ENCODE measurements at regions not wholly inside any gene's neighbourhood (a gene's known extent, or its start where the extent isn't known, plus 50 kb on each side); places are given as distances from the start of the nearest gene placed in this dataset.

DNA sequence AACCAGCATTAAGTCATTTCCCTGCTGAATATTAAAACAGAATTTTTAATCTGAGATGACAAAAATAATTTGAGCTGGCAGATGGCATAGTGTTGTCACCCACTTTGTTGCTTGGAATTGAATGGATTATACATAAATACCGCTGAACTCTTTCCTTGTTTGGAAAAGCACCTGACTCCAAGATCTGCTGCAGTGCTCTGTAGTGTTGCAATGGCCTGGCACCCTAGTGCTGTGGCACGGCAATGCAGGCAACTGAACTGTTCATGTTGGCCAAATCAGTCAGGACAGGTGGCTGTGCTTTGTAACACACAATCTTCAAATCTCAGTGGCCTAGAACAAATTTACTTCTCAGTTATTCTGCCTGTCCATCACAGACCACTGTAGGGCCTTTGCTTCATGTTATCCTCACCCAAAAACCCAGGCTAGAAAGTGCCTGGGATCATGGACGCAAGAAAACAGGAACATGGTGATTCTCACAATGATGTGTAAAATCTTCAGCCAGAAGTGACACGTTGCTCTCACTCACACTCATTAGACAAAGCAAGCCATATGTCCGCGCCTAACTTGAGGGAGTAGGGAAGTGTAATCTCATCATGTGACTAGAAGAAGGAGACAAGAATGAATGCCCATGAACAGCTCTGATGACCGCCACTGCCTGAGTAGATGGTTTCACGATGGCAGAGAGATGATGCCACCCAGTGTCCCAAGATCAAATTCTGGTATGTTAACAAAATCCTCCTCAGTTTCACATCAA lies 191.9 kb upstream of the PUM3 start:
- Histone ChIP-seq H3K4me3 (ENCODE audit: low read depth, low read length) (no peak overlapping the region), H3K27ac (no peak overlapping the region), H3K36me3 (no peaks in the 10 kb centered on the region), H3K9me3 (ENCODE audit: severe bottlenecking) (no peaks in the 10 kb centered on the region), H3K27me3 (ENCODE audit: insufficient read depth, low read depth, severe bottlenecking) (no peaks in the 10 kb centered on the region)
- no peak for DNase-seq
- TF ChIP-seq, protein P1, sequence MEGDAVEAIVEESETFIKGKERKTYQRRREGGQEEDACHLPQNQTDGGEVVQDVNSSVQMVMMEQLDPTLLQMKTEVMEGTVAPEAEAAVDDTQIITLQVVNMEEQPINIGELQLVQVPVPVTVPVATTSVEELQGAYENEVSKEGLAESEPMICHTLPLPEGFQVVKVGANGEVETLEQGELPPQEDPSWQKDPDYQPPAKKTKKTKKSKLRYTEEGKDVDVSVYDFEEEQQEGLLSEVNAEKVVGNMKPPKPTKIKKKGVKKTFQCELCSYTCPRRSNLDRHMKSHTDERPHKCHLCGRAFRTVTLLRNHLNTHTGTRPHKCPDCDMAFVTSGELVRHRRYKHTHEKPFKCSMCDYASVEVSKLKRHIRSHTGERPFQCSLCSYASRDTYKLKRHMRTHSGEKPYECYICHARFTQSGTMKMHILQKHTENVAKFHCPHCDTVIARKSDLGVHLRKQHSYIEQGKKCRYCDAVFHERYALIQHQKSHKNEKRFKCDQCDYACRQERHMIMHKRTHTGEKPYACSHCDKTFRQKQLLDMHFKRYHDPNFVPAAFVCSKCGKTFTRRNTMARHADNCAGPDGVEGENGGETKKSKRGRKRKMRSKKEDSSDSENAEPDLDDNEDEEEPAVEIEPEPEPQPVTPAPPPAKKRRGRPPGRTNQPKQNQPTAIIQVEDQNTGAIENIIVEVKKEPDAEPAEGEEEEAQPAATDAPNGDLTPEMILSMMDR (IDR thresholded peaks at IDR 0.05; ENCODE audit: low read depth, low read length): no peak

DNA sequence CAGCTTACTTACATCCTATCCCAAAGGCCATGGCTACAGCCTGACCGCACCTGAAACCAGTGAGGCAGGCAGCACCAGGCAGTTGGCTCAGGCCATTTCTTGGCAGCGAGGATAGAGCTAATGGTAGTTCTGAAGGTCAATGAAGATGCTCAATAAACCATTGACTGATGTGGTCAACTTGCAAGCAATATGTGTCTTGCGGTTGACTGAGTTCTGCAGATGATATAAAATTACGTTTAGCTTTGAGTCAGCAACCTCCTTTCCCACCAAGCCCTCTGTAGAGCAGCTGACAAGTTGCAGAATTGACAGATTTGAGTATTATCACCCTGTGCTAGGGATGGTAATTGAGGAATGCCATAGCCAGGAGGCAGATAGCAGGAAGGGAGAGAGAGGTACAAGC lies 189.0 kb upstream of the PUM3 start:
- no peak overlapping the region for H3K4me3 ChIP-seq (ENCODE audit: low read depth, low read length)
- no peaks in the 10 kb centered on the region for H3K27me3 ChIP-seq (ENCODE audit: insufficient read depth, low read depth, severe bottlenecking)
- no peak for DNase-seq
- TF ChIP-seq, protein P1 (IDR thresholded peaks at IDR 0.05; ENCODE audit: low read depth, low read length): no peak
- H3K27ac ChIP-seq: no peak overlapping the region
- no peaks in the 10 kb centered on the region for H3K9me3 ChIP-seq (ENCODE audit: severe bottlenecking)
- no peaks in the 10 kb centered on the region for H3K36me3 ChIP-seq

DNA sequence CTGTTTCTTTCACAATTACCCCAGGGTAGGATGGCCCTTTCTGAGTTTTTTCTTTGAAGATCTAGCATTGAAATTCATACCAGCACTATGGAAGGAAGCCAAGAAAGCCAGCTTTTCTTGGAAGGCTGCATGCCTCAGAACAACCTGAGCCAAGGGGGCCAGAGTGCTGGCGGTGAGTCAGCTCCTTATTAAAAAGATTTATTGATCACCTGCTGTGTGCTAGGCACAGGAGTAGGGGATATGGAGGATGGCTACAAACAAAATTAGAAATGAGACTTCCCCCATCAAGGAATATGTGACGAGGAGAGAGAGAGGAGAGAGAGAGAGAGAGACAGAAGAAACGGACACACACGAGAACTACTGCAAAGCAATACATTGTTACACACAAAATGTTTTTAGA lies 184.6 kb upstream of the PUM3 start:
- no peaks in the 10 kb centered on the region for H3K9me3 ChIP-seq (ENCODE audit: severe bottlenecking)
- no peak for DNase-seq

DNA sequence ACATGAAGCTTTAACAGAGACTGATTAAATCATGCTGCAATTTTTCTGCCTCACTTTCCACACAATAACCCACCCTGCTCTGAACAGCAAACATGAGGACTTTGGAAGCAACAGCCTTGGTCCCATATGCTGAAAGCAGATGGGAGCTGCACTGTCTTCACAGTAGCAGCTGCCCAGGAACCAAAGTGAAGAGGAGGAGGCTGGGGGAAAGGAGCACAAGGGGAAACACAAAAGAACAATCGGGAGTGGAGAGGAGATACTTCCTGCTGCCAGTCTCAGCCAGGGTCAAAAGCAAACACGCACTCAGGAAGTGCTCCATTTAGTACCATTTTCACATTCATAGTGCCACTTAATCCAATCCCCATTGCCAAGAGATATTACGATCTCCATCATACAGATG lies 183.3 kb upstream of the PUM3 start:
- H3K4me3 ChIP-seq (ENCODE audit: low read depth, low read length): no peak overlapping the region
- TF ChIP-seq, protein P1 (IDR thresholded peaks at IDR 0.05; ENCODE audit: low read depth, low read length): no peak
- DNase-seq: no peak

More for the DNA sequence above, 184.6 kb upstream of the PUM3 start:
- Histone ChIP-seq H3K27ac (no peak overlapping the region), H3K27me3 (ENCODE audit: insufficient read depth, low read depth, severe bottlenecking) (peaks cover 9% of the 10 kb centered on the region), H3K4me3 (ENCODE audit: low read depth, low read length) (no peak overlapping the region), H3K36me3 (no peaks in the 10 kb centered on the region)
- TF ChIP-seq, protein P1 (IDR thresholded peaks at IDR 0.05; ENCODE audit: low read depth, low read length): no peak

DNA sequence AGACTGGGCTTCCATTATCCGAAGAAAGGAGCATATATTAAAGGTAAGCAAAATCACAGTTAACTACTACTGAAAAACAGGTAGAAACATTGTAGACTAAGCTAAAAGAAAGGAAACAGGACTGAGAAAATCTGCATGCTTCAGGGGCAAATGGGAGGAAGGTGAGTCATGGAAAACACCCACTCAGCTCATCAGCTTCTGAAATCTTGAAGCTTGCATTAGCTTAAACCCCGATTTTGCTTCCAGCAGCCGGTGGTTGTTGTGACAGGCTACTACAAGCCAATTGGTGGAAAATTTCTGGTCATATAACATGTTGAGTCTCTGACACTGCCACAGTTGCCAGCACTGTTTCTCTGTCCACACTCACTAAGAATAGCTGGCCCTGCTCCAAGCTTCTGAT lies 179.6 kb upstream of the PUM3 start:
- DNase-seq: no peak
- H3K36me3 ChIP-seq: no peaks in the 10 kb centered on the region
- peaks cover 12% of the 10 kb centered on the region for H3K27me3 ChIP-seq (ENCODE audit: insufficient read depth, low read depth, severe bottlenecking)
- no peak overlapping the region for H3K27ac ChIP-seq
- H3K9me3 ChIP-seq (ENCODE audit: severe bottlenecking): no peaks in the 10 kb centered on the region
- TF ChIP-seq, protein P1 (IDR thresholded peaks at IDR 0.05; ENCODE audit: low read depth, low read length): no peak
- no peak overlapping the region for H3K4me3 ChIP-seq (ENCODE audit: low read depth, low read length)

More for the DNA sequence above, 183.3 kb upstream of the PUM3 start:
- peaks cover 9% of the 10 kb centered on the region for H3K27me3 ChIP-seq (ENCODE audit: insufficient read depth, low read depth, severe bottlenecking)
- H3K9me3 ChIP-seq (ENCODE audit: severe bottlenecking): no peaks in the 10 kb centered on the region
- H3K27ac ChIP-seq: no peak overlapping the region
- H3K36me3 ChIP-seq: no peaks in the 10 kb centered on the region

All from WERI-Rb-1 (cell line).